ENCODE measurements at regions not wholly inside any gene's neighbourhood (a gene's known extent, or its start where the extent isn't known, plus 50 kb on each side); places are given as distances from the start of the nearest gene placed in this dataset.

DNA sequence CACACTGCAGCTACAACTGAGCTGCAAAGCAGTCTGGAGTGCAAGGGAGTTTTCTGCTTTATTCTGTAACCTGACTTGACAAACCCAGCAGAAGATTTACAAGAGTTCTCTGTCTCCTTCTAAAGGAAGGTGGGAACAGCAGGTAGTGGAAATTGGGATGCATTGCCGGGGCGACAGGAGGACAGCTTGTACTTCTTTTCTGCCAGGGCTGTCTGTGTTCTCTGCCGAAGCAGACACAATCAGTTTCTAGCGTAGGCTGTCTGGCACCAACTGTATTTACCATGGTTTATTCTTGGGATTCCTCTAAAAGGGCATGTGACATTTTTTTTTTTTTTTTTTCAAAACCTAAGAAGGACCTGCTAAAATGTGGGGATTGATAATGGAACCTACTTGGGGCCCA is 190.8 kb upstream of the GK2 start:
- H2AFZ ChIP-seq (ENCODE audit: low read depth, low read length) = no peak overlapping the region
- no peak for FAIRE-seq
- BruUV-seq (replicated peaks) = no TSS peak
- H4K20me1 ChIP-seq (replicated peaks; ENCODE audit: control insufficient read depth, extremely low read depth, insufficient read depth, low read length) = no peaks in the 10 kb centered on the region
- no peaks in the 10 kb centered on the region for H3K27me3 ChIP-seq (ENCODE audit: control insufficient read depth in 2 of 2, insufficient read depth in 2 of 2, low read length in 2 of 2)
- H3K79me2 ChIP-seq (ENCODE audit: control insufficient read depth, insufficient read depth, low read length) = no peaks in the 10 kb centered on the region
- H3K36me3 ChIP-seq (ENCODE audit: control insufficient read depth in 2 of 2, extremely low read depth in 1 of 2, insufficient read depth in 2 of 2, low read length in 2 of 2) = no peaks in the 10 kb centered on the region
- dilution Hi-C loops (cut with MboI; ENCODE audit: extremely low pct_ligation_motif_present, low sequenced_read_pairs) = no loop called here
- no peak for TF ChIP-seq JUN (IDR thresholded peaks at IDR 0.05; ENCODE audit: borderline replicate concordance, insufficient read depth, insufficient read length, low read depth)
- TF ChIP-seq FOS (IDR thresholded peaks at IDR 0.05; ENCODE audit: borderline replicate concordance, insufficient read depth, low read length) = no peak
- TF ChIP-seq EZH2 (IDR thresholded peaks at IDR 0.05; ENCODE audit: borderline replicate concordance, low read depth, low read length, severe bottlenecking) = no peak
- no peak for TF ChIP-seq GATA2 (IDR thresholded peaks at IDR 0.05; ENCODE audit: insufficient read depth, insufficient read length, low read depth, low read length)
- no peak for TF ChIP-seq POLR2A (IDR thresholded peaks at IDR 0.05; ENCODE audit: low read depth, low read length)
- TF ChIP-seq, protein P1, sequence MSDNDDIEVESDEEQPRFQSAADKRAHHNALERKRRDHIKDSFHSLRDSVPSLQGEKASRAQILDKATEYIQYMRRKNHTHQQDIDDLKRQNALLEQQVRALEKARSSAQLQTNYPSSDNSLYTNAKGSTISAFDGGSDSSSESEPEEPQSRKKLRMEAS (IDR thresholded peaks at IDR 0.05; ENCODE audit: insufficient read depth, insufficient read length) = no peak
- H3K4me1 ChIP-seq (ENCODE audit: control insufficient read depth, extremely low read depth, insufficient read depth, low read length) = no peaks in the 10 kb centered on the region
- ChIA-PET CTCF (no interaction called here), POLR2A (no interaction called here)
- no peak overlapping the region for H3K9ac ChIP-seq (replicated peaks; ENCODE audit: extremely low read depth, insufficient read depth, low read length)
- no peak overlapping the region for H3K27ac ChIP-seq (ENCODE audit: insufficient read depth, low read depth, low read length)
- no peak overlapping the region for H3K4me2 ChIP-seq (ENCODE audit: insufficient read depth, low read length)
- DNase-seq (ENCODE audit: low read depth, low spot score) = no peak
- no peak overlapping the region for H3K4me3 ChIP-seq (replicated peaks in 1 of 3; ENCODE audit: insufficient read depth in 1 of 3, low read depth in 1 of 3, low read length in 3 of 3)
- H3K9me3 ChIP-seq (replicated peaks; ENCODE audit: control insufficient read depth, insufficient read depth, low read length) = no peaks in the 10 kb centered on the region
- no peaks in the 10 kb centered on the region for H3K9me1 ChIP-seq (replicated peaks; ENCODE audit: control insufficient read depth, extremely low read depth, insufficient read depth, low read length)
- intact Hi-C loops (cut with micrococcal nuclease) = no loop called here

DNA sequence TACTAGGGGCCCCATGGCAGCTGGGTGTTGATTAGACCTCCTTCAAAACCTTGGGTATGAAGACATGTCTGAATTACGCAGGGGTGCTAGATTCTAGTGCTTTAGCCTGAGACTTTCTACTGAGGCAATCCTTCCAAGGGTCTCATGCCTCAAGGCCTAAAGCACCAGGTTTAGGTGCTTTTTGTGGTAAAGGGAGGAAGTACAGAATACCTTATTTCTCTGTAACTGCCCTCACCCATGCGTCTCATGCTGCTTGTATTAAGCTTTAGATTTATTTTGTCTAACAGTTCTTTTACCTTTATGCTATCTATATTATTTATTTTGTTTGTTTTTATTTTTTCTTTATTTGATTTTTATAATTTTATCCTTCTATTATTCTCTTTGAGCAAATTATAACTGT is 190.2 kb upstream of the GK2 start:
- intact Hi-C loops (cut with micrococcal nuclease) = no loop called here
- no peak overlapping the region for H3K9ac ChIP-seq (replicated peaks; ENCODE audit: extremely low read depth, insufficient read depth, low read length)
- no peaks in the 10 kb centered on the region for H3K9me1 ChIP-seq (replicated peaks; ENCODE audit: control insufficient read depth, extremely low read depth, insufficient read depth, low read length)
- H3K27ac ChIP-seq (ENCODE audit: insufficient read depth, low read depth, low read length) = no peak overlapping the region
- TF ChIP-seq, protein P1 (IDR thresholded peaks at IDR 0.05; ENCODE audit: insufficient read depth, insufficient read length) = no peak
- TF ChIP-seq POLR2AphosphoS5 (IDR thresholded peaks at IDR 0.05; ENCODE audit: insufficient read depth, low read depth, low read length) (no peak), FOS (IDR thresholded peaks at IDR 0.05; ENCODE audit: borderline replicate concordance, insufficient read depth, low read length) (no peak), MYC (IDR thresholded peaks at IDR 0.05; ENCODE audit: low read depth, low read length) (no peak), EZH2 (IDR thresholded peaks at IDR 0.05; ENCODE audit: borderline replicate concordance, low read depth, low read length, severe bottlenecking) (no peak), JUN (IDR thresholded peaks at IDR 0.05; ENCODE audit: borderline replicate concordance, insufficient read depth, insufficient read length, low read depth) (no peak), POLR2A (IDR thresholded peaks at IDR 0.05; ENCODE audit: low read depth, low read length) (no peak), GATA2 (IDR thresholded peaks at IDR 0.05; ENCODE audit: insufficient read depth, insufficient read length, low read depth, low read length) (no peak)
- TF ChIP-seq, protein P2, sequence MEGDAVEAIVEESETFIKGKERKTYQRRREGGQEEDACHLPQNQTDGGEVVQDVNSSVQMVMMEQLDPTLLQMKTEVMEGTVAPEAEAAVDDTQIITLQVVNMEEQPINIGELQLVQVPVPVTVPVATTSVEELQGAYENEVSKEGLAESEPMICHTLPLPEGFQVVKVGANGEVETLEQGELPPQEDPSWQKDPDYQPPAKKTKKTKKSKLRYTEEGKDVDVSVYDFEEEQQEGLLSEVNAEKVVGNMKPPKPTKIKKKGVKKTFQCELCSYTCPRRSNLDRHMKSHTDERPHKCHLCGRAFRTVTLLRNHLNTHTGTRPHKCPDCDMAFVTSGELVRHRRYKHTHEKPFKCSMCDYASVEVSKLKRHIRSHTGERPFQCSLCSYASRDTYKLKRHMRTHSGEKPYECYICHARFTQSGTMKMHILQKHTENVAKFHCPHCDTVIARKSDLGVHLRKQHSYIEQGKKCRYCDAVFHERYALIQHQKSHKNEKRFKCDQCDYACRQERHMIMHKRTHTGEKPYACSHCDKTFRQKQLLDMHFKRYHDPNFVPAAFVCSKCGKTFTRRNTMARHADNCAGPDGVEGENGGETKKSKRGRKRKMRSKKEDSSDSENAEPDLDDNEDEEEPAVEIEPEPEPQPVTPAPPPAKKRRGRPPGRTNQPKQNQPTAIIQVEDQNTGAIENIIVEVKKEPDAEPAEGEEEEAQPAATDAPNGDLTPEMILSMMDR (IDR thresholded peaks at IDR 0.05; ENCODE audit: extremely low read depth in 1 of 2, insufficient read depth in 1 of 2, low read depth in 1 of 2, low read length in 2 of 2) = no peak
- H3K4me3 ChIP-seq (replicated peaks in 1 of 3; ENCODE audit: insufficient read depth in 1 of 3, low read depth in 1 of 3, low read length in 3 of 3) = no peak overlapping the region
- no peaks in the 10 kb centered on the region for H3K36me3 ChIP-seq (ENCODE audit: control insufficient read depth in 2 of 2, extremely low read depth in 1 of 2, insufficient read depth in 2 of 2, low read length in 2 of 2)
- POLR2A ChIA-PET = no interaction called here
- no peaks in the 10 kb centered on the region for H3K4me1 ChIP-seq (ENCODE audit: control insufficient read depth, extremely low read depth, insufficient read depth, low read length)
- no TSS peak for BruUV-seq (replicated peaks)
- dilution Hi-C loops (cut with MboI; ENCODE audit: extremely low pct_ligation_motif_present, low sequenced_read_pairs) = no loop called here
- no peaks in the 10 kb centered on the region for H4K20me1 ChIP-seq (replicated peaks; ENCODE audit: control insufficient read depth, extremely low read depth, insufficient read depth, low read length)
- no peak overlapping the region for H2AFZ ChIP-seq (ENCODE audit: low read depth, low read length)
- H3K79me2 ChIP-seq (ENCODE audit: control insufficient read depth, insufficient read depth, low read length) = no peaks in the 10 kb centered on the region
- no peaks in the 10 kb centered on the region for H3K9me3 ChIP-seq (replicated peaks; ENCODE audit: control insufficient read depth, insufficient read depth, low read length)
- FAIRE-seq (no peak), DNase-seq (ENCODE audit: low read depth, low spot score) (no peak)
- no peaks in the 10 kb centered on the region for H3K27me3 ChIP-seq (ENCODE audit: control insufficient read depth in 2 of 2, insufficient read depth in 2 of 2, low read length in 2 of 2)
- CTCF ChIA-PET = no interaction called here
- H3K4me2 ChIP-seq (ENCODE audit: insufficient read depth, low read length) = no peak overlapping the region
